ENCODE measurements at regions not wholly inside any gene's neighbourhood (a gene's known extent, or its start where the extent isn't known, plus 50 kb on each side); places are given as distances from the start of the nearest gene placed in this dataset.

GRCh38 chr3:72317491-72317890 lies 530.8 kb downstream of the SHQ1 start:
- H3K36me3 ChIP-seq (ENCODE audit: control insufficient read depth, insufficient read depth, low read length), result no peaks in the 10 kb centered on the region
- H3K27me3 ChIP-seq (ENCODE audit: control insufficient read depth, insufficient read depth, low read length), result no peaks in the 10 kb centered on the region
- H3K4me3 ChIP-seq (ENCODE audit: low read length), result no peak overlapping the region
- H3K4me1 ChIP-seq (ENCODE audit: control insufficient read depth, insufficient read depth, low read length), result peaks cover 21% of the 10 kb centered on the region
- no peak overlapping the region for H3K9ac ChIP-seq (ENCODE audit: low read length)
- H3K9me3 ChIP-seq (ENCODE audit: control insufficient read depth, low read length), result no peaks in the 10 kb centered on the region

GRCh38 chr3:72316501-72317279 lies 531.6 kb downstream of the SHQ1 start:
- no peak overlapping the region for H3K4me3 ChIP-seq (ENCODE audit: low read length)
- no peaks in the 10 kb centered on the region for H3K9me3 ChIP-seq (ENCODE audit: control insufficient read depth, low read length)
- H3K36me3 ChIP-seq (ENCODE audit: control insufficient read depth, insufficient read depth, low read length), result no peaks in the 10 kb centered on the region
- H3K4me1 ChIP-seq (ENCODE audit: control insufficient read depth, insufficient read depth, low read length), result peaks cover 21% of the 10 kb centered on the region
- H3K9ac ChIP-seq (ENCODE audit: low read length), result no peak overlapping the region
- H3K27me3 ChIP-seq (ENCODE audit: control insufficient read depth, insufficient read depth, low read length), result no peaks in the 10 kb centered on the region

GRCh38 chr3:72313308-72313707 lies 528.4 kb upstream of the PROK2 start:
- H3K4me3 ChIP-seq (ENCODE audit: low read length), result no peak overlapping the region
- H3K36me3 ChIP-seq (ENCODE audit: control insufficient read depth, insufficient read depth, low read length), result no peaks in the 10 kb centered on the region
- H3K4me1 ChIP-seq (ENCODE audit: control insufficient read depth, insufficient read depth, low read length), result peaks cover 22% of the 10 kb centered on the region
- no peaks in the 10 kb centered on the region for H3K27me3 ChIP-seq (ENCODE audit: control insufficient read depth, insufficient read depth, low read length)
- no peak overlapping the region for H3K9ac ChIP-seq (ENCODE audit: low read length)
- no peaks in the 10 kb centered on the region for H3K9me3 ChIP-seq (ENCODE audit: control insufficient read depth, low read length)

GRCh38 chr3:72312339-72312738 lies 527.4 kb upstream of the PROK2 start:
- H3K27me3 ChIP-seq (ENCODE audit: control insufficient read depth, insufficient read depth, low read length), result no peaks in the 10 kb centered on the region
- H3K4me1 ChIP-seq (ENCODE audit: control insufficient read depth, insufficient read depth, low read length), result peaks cover 14% of the 10 kb centered on the region
- H3K4me3 ChIP-seq (ENCODE audit: low read length), result no peak overlapping the region
- H3K9me3 ChIP-seq (ENCODE audit: control insufficient read depth, low read length), result no peaks in the 10 kb centered on the region
- H3K9ac ChIP-seq (ENCODE audit: low read length), result no peak overlapping the region
- H3K36me3 ChIP-seq (ENCODE audit: control insufficient read depth, insufficient read depth, low read length), result no peaks in the 10 kb centered on the region

- Histone ChIP-seq H3K27me3 (ENCODE audit: control insufficient read depth, insufficient read depth, low read length) (no peaks in the 10 kb centered on the region), H3K9me3 (ENCODE audit: control insufficient read depth, low read length) (no peaks in the 10 kb centered on the region), H3K36me3 (ENCODE audit: control insufficient read depth, insufficient read depth, low read length) (no peaks in the 10 kb centered on the region), H3K4me1 (ENCODE audit: control insufficient read depth, insufficient read depth, low read length) (peaks cover 10% of the 10 kb centered on the region), H3K9ac (ENCODE audit: low read length) (no peak overlapping the region), H3K4me3 (ENCODE audit: low read length) (no peak overlapping the region)
Observed at GRCh38 chr3:72311425-72311824, 526.5 kb upstream of the PROK2 start.

- Histone ChIP-seq H3K36me3 (ENCODE audit: control insufficient read depth, insufficient read depth, low read length) (no peaks in the 10 kb centered on the region), H3K9me3 (ENCODE audit: control insufficient read depth, low read length) (no peaks in the 10 kb centered on the region), H3K4me1 (ENCODE audit: control insufficient read depth, insufficient read depth, low read length) (peaks cover 10% of the 10 kb centered on the region), H3K27me3 (ENCODE audit: control insufficient read depth, insufficient read depth, low read length) (no peaks in the 10 kb centered on the region), H3K4me3 (ENCODE audit: low read length) (no peak overlapping the region), H3K9ac (ENCODE audit: low read length) (peak overlapping the region; percentile 16)
Observed at GRCh38 chr3:72310419-72311380, 525.8 kb upstream of the PROK2 start.

GRCh38 chr3:72309661-72310418 lies 524.9 kb upstream of the PROK2 start:
- Histone ChIP-seq H3K4me1 (ENCODE audit: control insufficient read depth, insufficient read depth, low read length) (peaks cover 10% of the 10 kb centered on the region), H3K27me3 (ENCODE audit: control insufficient read depth, insufficient read depth, low read length) (no peaks in the 10 kb centered on the region), H3K9ac (ENCODE audit: low read length) (no peak overlapping the region), H3K9me3 (ENCODE audit: control insufficient read depth, low read length) (no peaks in the 10 kb centered on the region), H3K36me3 (ENCODE audit: control insufficient read depth, insufficient read depth, low read length) (no peaks in the 10 kb centered on the region), H3K4me3 (ENCODE audit: low read length) (no peak overlapping the region)

GRCh38 chr3:72308641-72309040 lies 523.7 kb upstream of the PROK2 start:
- Histone ChIP-seq H3K9ac (ENCODE audit: low read length) (no peak overlapping the region), H3K9me3 (ENCODE audit: control insufficient read depth, low read length) (no peaks in the 10 kb centered on the region), H3K4me1 (ENCODE audit: control insufficient read depth, insufficient read depth, low read length) (peaks cover 10% of the 10 kb centered on the region), H3K36me3 (ENCODE audit: control insufficient read depth, insufficient read depth, low read length) (no peaks in the 10 kb centered on the region), H3K4me3 (ENCODE audit: low read length) (no peak overlapping the region), H3K27me3 (ENCODE audit: control insufficient read depth, insufficient read depth, low read length) (no peaks in the 10 kb centered on the region)

GRCh38 chr3:72307438-72308115 lies 522.6 kb upstream of the PROK2 start:
- H3K4me1 ChIP-seq (ENCODE audit: control insufficient read depth, insufficient read depth, low read length), result peaks cover 10% of the 10 kb centered on the region
- no peak overlapping the region for H3K4me3 ChIP-seq (ENCODE audit: low read length)
- H3K9ac ChIP-seq (ENCODE audit: low read length), result no peak overlapping the region
- H3K27me3 ChIP-seq (ENCODE audit: control insufficient read depth, insufficient read depth, low read length), result no peaks in the 10 kb centered on the region
- no peaks in the 10 kb centered on the region for H3K36me3 ChIP-seq (ENCODE audit: control insufficient read depth, insufficient read depth, low read length)
- no peaks in the 10 kb centered on the region for H3K9me3 ChIP-seq (ENCODE audit: control insufficient read depth, low read length)

GRCh38 chr3:72306800-72307341 lies 521.9 kb upstream of the PROK2 start:
- Histone ChIP-seq H3K4me3 (ENCODE audit: low read length) (no peak overlapping the region), H3K9ac (ENCODE audit: low read length) (no peak overlapping the region), H3K4me1 (ENCODE audit: control insufficient read depth, insufficient read depth, low read length) (peaks cover 10% of the 10 kb centered on the region), H3K27me3 (ENCODE audit: control insufficient read depth, insufficient read depth, low read length) (no peaks in the 10 kb centered on the region), H3K36me3 (ENCODE audit: control insufficient read depth, insufficient read depth, low read length) (no peaks in the 10 kb centered on the region), H3K9me3 (ENCODE audit: control insufficient read depth, low read length) (no peaks in the 10 kb centered on the region)

GRCh38 chr3:72303926-72304325 lies 519.0 kb upstream of the PROK2 start:
- no peaks in the 10 kb centered on the region for H3K9me3 ChIP-seq (ENCODE audit: control insufficient read depth, low read length)
- no peaks in the 10 kb centered on the region for H3K27me3 ChIP-seq (ENCODE audit: control insufficient read depth, insufficient read depth, low read length)
- no peaks in the 10 kb centered on the region for H3K36me3 ChIP-seq (ENCODE audit: control insufficient read depth, insufficient read depth, low read length)
- H3K4me3 ChIP-seq (ENCODE audit: low read length), result no peak overlapping the region
- no peak overlapping the region for H3K9ac ChIP-seq (ENCODE audit: low read length)
- H3K4me1 ChIP-seq (ENCODE audit: control insufficient read depth, insufficient read depth, low read length), result no peaks in the 10 kb centered on the region

Data from mucosa of stomach (tissue), 1 donor.